ENCODE measurements at regions not wholly inside any gene's neighbourhood (a gene's known extent, or its start where the extent isn't known, plus 50 kb on each side); places are given as distances from the start of the nearest gene placed in this dataset.

GRCh38 chr12:113634982-113635381, 163.3 kb upstream of the LHX5 start:
- TF ChIP-seq ZNF623 (tag by site-specific recombination; IDR thresholded peaks at IDR 0.05) (no peak), CTCF (tag by site-specific recombination; IDR thresholded peaks at IDR 0.05) (no peak), ZNF132 (tag by site-specific recombination; IDR thresholded peaks at IDR 0.05; ENCODE audit: borderline replicate concordance) (no peak), ZSCAN16 (tag by site-specific recombination; IDR thresholded peaks at IDR 0.05) (no peak), ZNF514 (tag by site-specific recombination; IDR thresholded peaks at IDR 0.05) (no peak), ZNF148 (tag by site-specific recombination; IDR thresholded peaks at IDR 0.05; ENCODE audit: borderline replicate concordance) (no peak), ZBTB49 (tag by site-specific recombination; IDR thresholded peaks at IDR 0.05; ENCODE audit: low read depth) (no peak), ZNF580 (tag by site-specific recombination; IDR thresholded peaks at IDR 0.05) (no peak), ZNF184 (tag by site-specific recombination; IDR thresholded peaks at IDR 0.05) (no peak), KLF8 (tag by site-specific recombination; IDR thresholded peaks at IDR 0.05) (no peak), ZNF239 (tag by site-specific recombination; IDR thresholded peaks at IDR 0.05) (no peak), ZNF610 (tag by site-specific recombination; IDR thresholded peaks at IDR 0.05; ENCODE audit: borderline replicate concordance) (no peak), ZBTB26 (tag by site-specific recombination; optimal IDR thresholded peaks at IDR 0.05) (no peak), ZNF792 (tag by site-specific recombination; IDR thresholded peaks at IDR 0.05) (no peak)

Measured in HEK293 (cell line).